Glomerular endothelial cell (primary cell): ENCODE measurements at regions not wholly inside any gene's neighbourhood (a gene's known extent, or its start where the extent isn't known, plus 50 kb on each side); places are given as distances from the start of the nearest gene placed in this dataset.
"Not testable (repeated sequence)": the region's sequence is repeated elsewhere in the genome, so short reads cannot be mapped to it uniquely, and the experiment has no call there.

Source experiments
- DNase-seq: peaks from one replicate; pipeline ENCODE4 v3.0.0-alpha.2; 2011; ENCODE audit warnings: low read depth, low spot score; ENCODE audit errors: extremely low read depth

- no peak for DNase-seq
Measured at GRCh38 chr7:37545619-37546534, 97.2 kb upstream of the ELMO1 start.

- DNase-seq, result no peak
Measured at GRCh38 chr7:37546677-37547076, 98.0 kb upstream of the ELMO1 start.

GRCh38 chr7:37549076-37549931 is 100.6 kb upstream of the ELMO1 start:
- no peak for DNase-seq

GRCh38 chr7:37550426-37550825 is 101.8 kb upstream of the ELMO1 start:
- DNase-seq, result no peak

- no peak for DNase-seq
Measured at GRCh38 chr7:37550872-37551271, 102.2 kb upstream of the ELMO1 start.

- no peak for DNase-seq
Measured at GRCh38 chr7:37552030-37552429, 103.4 kb upstream of the ELMO1 start.

- DNase-seq, result not testable (repeated sequence)
Measured at GRCh38 chr7:37552439-37552838, 103.8 kb upstream of the ELMO1 start.

GRCh38 chr7:37555528-37555927 is 106.9 kb upstream of the ELMO1 start:
- DNase-seq, result no peak

GRCh38 chr7:37557571-37558209 is 109.0 kb upstream of the ELMO1 start:
- DNase-seq, result no peak

GRCh38 chr7:37558320-37559096 is 109.8 kb upstream of the ELMO1 start:
- no peak for DNase-seq

GRCh38 chr7:37570145-37570544 is 113.4 kb upstream of the GPR141 start:
- no peak for DNase-seq

- DNase-seq, result no peak
Measured at GRCh38 chr7:37571806-37572205, 111.8 kb upstream of the GPR141 start.

GRCh38 chr7:37577412-37577811 is 106.2 kb upstream of the GPR141 start:
- DNase-seq, result no peak

- DNase-seq, result no peak
Measured at GRCh38 chr7:37577901-37578300, 105.7 kb upstream of the GPR141 start.

GRCh38 chr7:37578350-37578749 is 105.2 kb upstream of the GPR141 start:
- DNase-seq, result no peak

GRCh38 chr7:37580376-37580775 is 103.2 kb upstream of the GPR141 start:
- no peak for DNase-seq

GRCh38 chr7:37584651-37585463 is 98.7 kb upstream of the GPR141 start:
- not testable (repeated sequence) for DNase-seq

GRCh38 chr7:37590824-37591223 is 92.7 kb upstream of the GPR141 start:
- no peak for DNase-seq

- no peak for DNase-seq
Measured at GRCh38 chr7:37592366-37592765, 91.2 kb upstream of the GPR141 start.

GRCh38 chr7:37594602-37595001 is 89.0 kb upstream of the GPR141 start:
- no peak for DNase-seq
